IPS-NIHi7 (cell line): ENCODE measurements at regions not wholly inside any gene's neighbourhood (a gene's known extent, or its start where the extent isn't known, plus 50 kb on each side); places are given as distances from the start of the nearest gene placed in this dataset.
"Not testable (repeated sequence)": the region's sequence is repeated elsewhere in the genome, so short reads cannot be mapped to it uniquely, and the experiment has no call there.

Experiments
- DNase-seq: peaks from one replicate; pipeline ENCODE4 v3.0.0; 2012; ENCODE audit warnings: mixed read lengths; ENCODE audit errors: extremely low spot score

GRCh38 chr4:66294638-66295037 lies 624.3 kb upstream of the EPHA5 start:
- DNase-seq = no peak

GRCh38 chr4:66284991-66285451 lies 614.7 kb upstream of the EPHA5 start:
- DNase-seq = no peak

- no peak for DNase-seq
Observed at GRCh38 chr4:66279084-66279483, 608.8 kb upstream of the EPHA5 start.

GRCh38 chr4:66275411-66276038 lies 605.2 kb upstream of the EPHA5 start:
- no peak for DNase-seq

GRCh38 chr4:66273110-66273509 lies 602.8 kb upstream of the EPHA5 start:
- DNase-seq = no peak

- DNase-seq = not testable (repeated sequence)
Observed at GRCh38 chr4:66270356-66270755, 600.1 kb upstream of the EPHA5 start.

- not testable (repeated sequence) for DNase-seq
Observed at GRCh38 chr4:66266554-66266953, 596.3 kb upstream of the EPHA5 start.

- DNase-seq = no peak
Observed at GRCh38 chr4:66266035-66266434, 595.7 kb upstream of the EPHA5 start.

- no peak for DNase-seq
Observed at GRCh38 chr4:66252291-66252690, 582.0 kb upstream of the EPHA5 start.

GRCh38 chr4:66246643-66247042 lies 576.4 kb upstream of the EPHA5 start:
- DNase-seq = no peak

- DNase-seq = no peak
Observed at GRCh38 chr4:66235876-66236275, 565.6 kb upstream of the EPHA5 start.

- DNase-seq = no peak
Observed at GRCh38 chr4:66229885-66230284, 559.6 kb upstream of the EPHA5 start.

- no peak for DNase-seq
Observed at GRCh38 chr4:66225539-66225938, 555.2 kb upstream of the EPHA5 start.

GRCh38 chr4:66223068-66223703 lies 552.9 kb upstream of the EPHA5 start:
- no peak for DNase-seq

GRCh38 chr4:66219401-66219800 lies 549.1 kb upstream of the EPHA5 start:
- DNase-seq = no peak

GRCh38 chr4:66216252-66216651 lies 546.0 kb upstream of the EPHA5 start:
- DNase-seq = no peak

GRCh38 chr4:66212489-66212888 lies 542.2 kb upstream of the EPHA5 start:
- no peak for DNase-seq

- DNase-seq = no peak
Observed at GRCh38 chr4:66204534-66205247, 534.4 kb upstream of the EPHA5 start.

GRCh38 chr4:66202870-66203269 lies 532.6 kb upstream of the EPHA5 start:
- DNase-seq = no peak

- DNase-seq = no peak
Observed at GRCh38 chr4:66197451-66197850, 527.2 kb upstream of the EPHA5 start.

GRCh38 chr4:66193487-66193886 lies 523.2 kb upstream of the EPHA5 start:
- no peak for DNase-seq

GRCh38 chr4:66187175-66187720 lies 517.0 kb upstream of the EPHA5 start:
- no peak for DNase-seq

- DNase-seq = no peak
Observed at GRCh38 chr4:66186095-66186494, 515.8 kb upstream of the EPHA5 start.
